B cell (primary cell): ENCODE measurements at regions not wholly inside any gene's neighbourhood (a gene's known extent, or its start where the extent isn't known, plus 50 kb on each side); places are given as distances from the start of the nearest gene placed in this dataset.

ENCODE experiments used
- ATAC-seq: fragments of 200-7000 bp; cut with Tn5 transposase; one replicate; pipeline ENCODE4 v1.10.0; 2021; ENCODE audit warnings: low read depth, mild to moderate bottlenecking, moderate number of reproducible peaks, moderate library complexity
- CTCF ChIA-PET: fragments of 350-600 bp; sonication (Branson Sonifier 250); formaldehyde crosslinking; loops from one replicate; lab custom pipeline; 2021; ENCODE audit warnings: antibody characterized with exemption, inconsistent platforms; lab: Charles Lee
- POLR2A ChIA-PET: fragments of 350-600 bp; sonication (Branson Sonifier 250); formaldehyde crosslinking; loops from one replicate; lab custom pipeline; 2021; ENCODE audit warnings: antibody characterized with exemption; lab: Charles Lee
- DNase-seq: peaks from one replicate; pipeline ENCODE4 v3.0.0; 2013
- H2AFZ ChIP-seq: 2 replicates; pipeline ENCODE4 v1.6.1; 2012; ENCODE audit warnings: mild to moderate bottlenecking, low read depth, low read length; ENCODE audit not compliant: insufficient read depth, poor library complexity, severe bottlenecking
- H3K27ac ChIP-seq, 2 donors: 1 replicate in 1 of 2; 2 replicates in 1 of 2; pipeline ENCODE4 v1.5.1; 2012 to 2013; ENCODE audit warnings: low read length in 2 of 2, mild to moderate bottlenecking in 2 of 2, moderate library complexity in 1 of 2
- H3K27me3 ChIP-seq, 4 experiments: fragments of 200-600 bp in 1 of 4; sonication (generic) in 1 of 4; replicated peaks in 1 of 4; 1 replicate in 2 of 4; 2 replicates in 2 of 4; pipeline versions ENCODE4 v1.6.1 to v1.7.0; 2013 to 2016; ENCODE audit warnings: low read length in 3 of 4, mild to moderate bottlenecking in 2 of 4, mixed read lengths in 1 of 4, moderate library complexity in 1 of 4; ENCODE audit not compliant: insufficient read depth in 4 of 4, control insufficient read depth in 3 of 4; ENCODE audit errors: control extremely low read depth in 1 of 4
- H3K36me3 ChIP-seq, 2 experiments: replicated peaks in 1 of 2; 1 replicate in 1 of 2; 2 replicates in 1 of 2; pipeline versions ENCODE4 v1.6.1 to v1.7.1; 2013; ENCODE audit warnings: low read length in 1 of 2; ENCODE audit not compliant: insufficient read depth in 2 of 2, control insufficient read depth in 1 of 2; ENCODE audit errors: control extremely low read depth in 1 of 2, extremely low read depth in 1 of 2
- H3K4me1 ChIP-seq, 2 donors: fragments of 200-600 bp in 1 of 2; sonication (generic) in 1 of 2; 1 replicate in 1 of 2; 2 replicates in 1 of 2; pipeline versions ENCODE4 v1.5.1 to v1.6.1; 2013 to 2017; ENCODE audit warnings: low read length in 2 of 2; ENCODE audit not compliant: control insufficient read depth in 2 of 2, insufficient read depth in 2 of 2
- H3K4me2 ChIP-seq: replicated peaks from 2 replicates; pipeline ENCODE3; 2012; ENCODE audit warnings: mild to moderate bottlenecking, low read depth, low read length; ENCODE audit not compliant: poor library complexity, severe bottlenecking
- H3K4me3 ChIP-seq, 5 experiments: fragments of 200-600 bp in 1 of 5; sonication (generic) in 1 of 5; 1 replicate in 3 of 5; 2 replicates in 2 of 5; pipeline versions ENCODE4 v1.5.1 to v1.7.0; 2011 to 2016; ENCODE audit warnings: low read length in 4 of 5, mild to moderate bottlenecking in 4 of 5, low read depth in 2 of 5, control low read depth in 1 of 5, moderate library complexity in 1 of 5; ENCODE audit not compliant: insufficient read depth in 1 of 5; ENCODE audit errors: control extremely low read depth in 1 of 5, extremely low read depth in 1 of 5
- H3K79me2 ChIP-seq: fragments of 200-600 bp; sonication (generic); one replicate; pipeline ENCODE4 v1.6.0; 2016; ENCODE audit warnings: low read length; ENCODE audit not compliant: control insufficient read depth, insufficient read depth
- H3K9ac ChIP-seq: fragments of 200-600 bp; sonication (generic); 2 replicates; pipeline ENCODE4 v1.6.1; 2017; ENCODE audit warnings: mild to moderate bottlenecking, low read length, moderate library complexity
- H3K9me3 ChIP-seq, 3 donors: one replicate each; pipeline versions ENCODE4 v1.6.1 to v1.7.1; 2013; ENCODE audit warnings: low read length in 2 of 3; ENCODE audit not compliant: control insufficient read depth in 2 of 3, insufficient read depth in 1 of 3; ENCODE audit errors: control extremely low read depth in 1 of 3
- H4K20me1 ChIP-seq: 2 replicates; pipeline ENCODE4 v1.6.0; 2012; ENCODE audit warnings: mild to moderate bottlenecking, low read length; ENCODE audit not compliant: insufficient read depth, control insufficient read depth, poor library complexity, severe bottlenecking
- H3K27ac Mint-ChIP-seq: one replicate; pipeline ENCODE4 v1.8.0; 2021; ENCODE audit warnings: mixed read lengths
- H3K27me3 Mint-ChIP-seq: one replicate; pipeline ENCODE4 v1.8.0; 2021; ENCODE audit warnings: mixed read lengths
- H3K4me1 Mint-ChIP-seq: one replicate; pipeline ENCODE4 v1.8.0; 2021; ENCODE audit warnings: mixed read lengths
- H3K4me3 Mint-ChIP-seq: one replicate; pipeline ENCODE4 v1.8.0; 2021; ENCODE audit warnings: mixed read lengths
- H3K9me3 Mint-ChIP-seq: one replicate; pipeline ENCODE4 v1.8.0; 2022; ENCODE audit warnings: mixed read lengths; ENCODE audit not compliant: insufficient read depth
- CTCF ChIP-seq: fragments of 200-600 bp; IDR thresholded peaks from one replicate; pipeline ENCODE4 v1.8.0; 2022; ENCODE audit warnings: antibody characterized with exemption, mild to moderate bottlenecking
- EZH2 ChIP-seq: IDR thresholded peaks from 2 replicates; pipeline ENCODE4 v1.6.1; 2012; ENCODE audit warnings: borderline replicate concordance, low read depth, mild to moderate bottlenecking, moderate library complexity, low read length; ENCODE audit not compliant: insufficient read depth, poor library complexity, severe bottlenecking
- whole genome bisulfite sequencing: methylation state at CpG from one replicate; pipeline ENCODE4 v1.1.5; 2013; ENCODE audit warnings: missing lambda C conversion rate; ENCODE audit not compliant: insufficient coverage; 5-methylcytosine and 5-hydroxymethylcytosine counted together
- intact Hi-C: fragments of 100-400 bp; cut with micrococcal nuclease; formaldehyde crosslinking; loops from one replicate; pipeline ENCODE4 v1.10.0; 2022

- ChIA-PET CTCF (no interaction called here), POLR2A (no interaction called here)
- H3K9me3 Mint-ChIP-seq: peaks cover 3% of the 10 kb centered on the region
- H3K27me3 ChIP-seq: no peaks in the 10 kb centered on the region
- H3K9ac ChIP-seq: no peak overlapping the region
- no peak overlapping the region for H3K4me3 ChIP-seq
- no peak for ATAC-seq
- H3K27me3 Mint-ChIP-seq: peaks cover 4% of the 10 kb centered on the region
- peaks cover 0 to 12% (median 4%) of the 10 kb centered on the region in 3 donors for H3K9me3 ChIP-seq
- H3K4me1 Mint-ChIP-seq: no peaks in the 10 kb centered on the region
- no peak overlapping the region for H2AFZ ChIP-seq
- H3K4me1 ChIP-seq: no peaks in the 10 kb centered on the region
- TF ChIP-seq EZH2 (no peak), CTCF (no peak)
- WGBS: 100% methylated on average over 1 of the region's 1 CpG
- H3K27ac ChIP-seq: no peak overlapping the region
- intact Hi-C loops: no loop called here
- H4K20me1 ChIP-seq: no peaks in the 10 kb centered on the region
- H3K27ac Mint-ChIP-seq: no peak overlapping the region
- no peak overlapping the region for H3K4me2 ChIP-seq
- H3K79me2 ChIP-seq: no peaks in the 10 kb centered on the region
- no peak overlapping the region for H3K4me3 Mint-ChIP-seq
- no peak for DNase-seq
- H3K36me3 ChIP-seq: no peaks in the 10 kb centered on the region
Measured at GRCh38 chr11:116336540-116336939, 436.2 kb downstream of the BUD13 start.

GRCh38 chr11:116335891-116336290 is 436.9 kb downstream of the BUD13 start:
- Mint-ChIP-seq H3K4me3 (no peak overlapping the region), H3K4me1 (no peaks in the 10 kb centered on the region), H3K9me3 (peaks cover 3% of the 10 kb centered on the region), H3K27me3 (peaks cover 4% of the 10 kb centered on the region), H3K27ac (no peak overlapping the region)
- no peaks in the 10 kb centered on the region for H3K36me3 ChIP-seq
- no peak overlapping the region for H2AFZ ChIP-seq
- ATAC-seq (no peak), DNase-seq (no peak)
- H3K4me3 ChIP-seq: no peak overlapping the region
- no peak overlapping the region for H3K9ac ChIP-seq
- H3K27ac ChIP-seq: no peak overlapping the region
- no peaks in the 10 kb centered on the region for H3K4me1 ChIP-seq
- H3K79me2 ChIP-seq: no peaks in the 10 kb centered on the region
- no peak for TF ChIP-seq CTCF
- TF ChIP-seq EZH2: no peak
- ChIA-PET CTCF (no interaction called here), POLR2A (no interaction called here)
- no peaks in the 10 kb centered on the region for H3K27me3 ChIP-seq
- H3K4me2 ChIP-seq: no peak overlapping the region
- 83% methylated on average over 1 of the region's 3 CpGs for WGBS
- no peaks in the 10 kb centered on the region for H4K20me1 ChIP-seq
- intact Hi-C loops: no loop called here
- H3K9me3 ChIP-seq: peaks cover 0 to 14% (median 4%) of the 10 kb centered on the region in 3 donors
